Fibroblast of upper back skin (primary cell): ENCODE measurements at regions not wholly inside any gene's neighbourhood (a gene's known extent, or its start where the extent isn't known, plus 50 kb on each side); places are given as distances from the start of the nearest gene placed in this dataset.

ENCODE experiments used
- DNase-seq: peaks from one replicate; pipeline ENCODE4 v3.0.0-alpha.2; 2013

DNA sequence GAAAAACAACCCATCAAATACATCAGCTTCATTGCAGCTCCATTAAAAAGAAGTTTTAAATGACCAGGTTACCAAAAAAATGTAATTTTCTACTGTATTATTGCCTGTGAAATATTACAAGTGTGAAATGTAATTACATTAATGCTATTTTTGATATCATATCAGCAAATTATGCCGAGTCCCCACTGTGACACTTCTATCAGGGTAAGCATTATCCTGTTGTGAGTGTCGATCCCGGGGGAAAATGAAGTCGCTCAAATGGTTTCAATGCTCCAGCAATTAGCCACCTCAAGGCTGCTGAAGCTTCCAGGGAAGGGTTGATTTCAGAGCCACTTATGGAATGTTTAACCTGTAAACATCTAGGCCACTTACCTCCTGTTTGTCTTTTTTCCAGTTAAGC lies 70.4 kb downstream of the RCN1 start:
- DNase-seq = no peak

DNA sequence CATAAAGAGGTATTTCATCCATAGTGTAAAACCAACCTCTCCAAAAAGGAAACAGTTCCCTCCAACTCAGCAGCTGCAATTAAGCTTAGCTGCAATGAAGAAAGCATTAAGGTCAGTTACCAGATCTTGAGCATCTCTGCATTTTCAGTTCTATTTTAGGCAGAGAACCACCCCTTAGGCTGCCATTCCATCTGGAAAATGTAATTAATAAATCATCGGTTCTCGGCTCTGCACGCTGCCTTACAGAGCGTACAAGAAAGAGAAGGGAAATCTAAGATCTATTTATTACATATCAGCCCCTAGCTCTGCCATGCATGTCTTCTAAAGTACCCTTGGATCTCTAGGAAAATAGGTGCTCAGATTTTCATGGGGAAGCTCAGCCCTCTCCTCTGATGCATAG lies 71.5 kb downstream of the RCN1 start:
- no peak for DNase-seq

GRCh38 chr11:32162906-32163305 lies 72.0 kb downstream of the RCN1 start:
- no peak for DNase-seq

DNA sequence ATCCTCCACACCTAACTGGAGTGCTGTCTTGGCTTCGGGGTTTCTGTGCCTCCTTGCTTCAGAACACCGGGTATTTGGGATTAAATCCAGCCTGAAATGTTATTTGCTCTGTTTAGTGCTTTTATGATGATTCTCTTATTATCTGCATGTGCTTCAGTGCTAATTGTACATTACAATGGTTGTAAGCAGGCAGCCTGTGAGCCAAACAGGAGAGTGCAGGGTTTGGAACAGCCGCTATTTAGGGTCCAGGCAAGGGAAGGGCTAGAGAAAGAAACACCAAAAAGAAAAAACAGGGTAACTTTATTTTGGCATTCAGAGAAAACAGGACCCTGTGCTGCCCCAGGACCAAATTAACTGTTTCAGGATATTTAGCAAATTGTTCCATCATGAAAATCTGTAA lies 72.7 kb downstream of the RCN1 start:
- no peak for DNase-seq

GRCh38 chr11:32164836-32165235 lies 74.0 kb downstream of the RCN1 start:
- no peak for DNase-seq

GRCh38 chr11:32168924-32169323 lies 78.0 kb downstream of the RCN1 start:
- DNase-seq = no peak

DNA sequence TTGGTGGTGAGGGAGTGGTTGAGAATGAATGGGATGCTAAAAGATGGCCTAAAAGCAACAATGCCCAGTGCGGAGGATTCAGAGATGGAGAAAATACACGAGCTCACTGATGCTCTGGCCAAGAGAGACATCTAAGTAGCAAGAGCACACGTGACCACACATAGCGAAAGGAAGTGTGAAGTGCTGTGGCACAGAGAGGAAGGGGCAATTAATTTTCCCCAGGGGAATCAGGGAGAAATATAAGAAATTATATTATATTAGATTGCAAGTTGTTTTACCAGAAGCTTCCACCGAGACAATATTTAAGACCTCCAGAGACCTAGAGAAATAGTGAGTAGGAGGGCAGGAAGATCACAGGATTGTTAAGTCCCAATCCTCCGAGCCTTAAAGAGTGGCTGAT lies 80.6 kb downstream of the RCN1 start:
- DNase-seq = no peak

- DNase-seq = no peak
Observed at GRCh38 chr11:32172041-32172847, 81.4 kb downstream of the RCN1 start.

- DNase-seq = peak; percentile 68
Observed at GRCh38 chr11:32172848-32173834, 82.3 kb downstream of the RCN1 start.

DNA sequence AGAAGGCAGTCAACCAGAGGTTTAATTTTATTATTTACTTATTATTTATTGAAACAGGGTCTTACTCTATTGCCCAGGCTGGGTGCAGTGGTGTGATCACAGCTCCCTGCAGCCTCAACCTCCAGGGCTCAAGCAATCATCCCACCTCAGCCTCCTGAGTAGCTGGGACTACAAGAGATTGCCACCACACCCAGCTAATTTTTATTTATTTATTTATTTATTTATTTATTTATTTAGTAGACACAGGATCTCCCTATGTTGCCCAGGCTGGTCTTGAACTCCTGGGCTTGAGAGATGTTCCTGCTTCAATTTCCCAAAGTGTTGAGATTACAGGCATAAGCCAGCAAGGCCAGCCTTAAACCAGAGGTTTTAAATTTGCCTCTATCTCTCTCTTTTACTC lies 83.1 kb downstream of the RCN1 start:
- no peak for DNase-seq

- DNase-seq = peak; percentile 80
Observed at GRCh38 chr11:32176223-32176934, 85.5 kb downstream of the RCN1 start.

DNA sequence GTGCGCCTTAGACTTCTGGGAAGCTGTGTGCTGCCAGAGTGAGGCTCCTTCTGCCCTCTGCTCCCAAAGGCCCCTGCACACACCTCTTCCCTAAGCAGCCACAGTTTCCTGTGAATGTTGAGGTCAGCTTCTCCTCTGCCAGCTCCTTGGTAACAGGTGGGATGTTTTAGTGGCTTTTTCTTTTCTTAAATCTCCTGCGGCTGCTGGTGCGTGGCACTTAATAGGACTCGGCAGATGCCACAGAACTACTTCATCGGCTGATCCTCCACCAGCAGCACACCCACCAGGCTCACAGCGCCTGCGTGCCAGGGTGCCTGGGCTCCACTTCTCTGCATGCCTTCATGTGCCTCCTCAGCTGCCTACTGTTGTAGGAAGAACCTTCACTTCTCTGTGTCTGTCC lies 87.8 kb downstream of the RCN1 start:
- no peak for DNase-seq

- no peak for DNase-seq
Observed at GRCh38 chr11:32183512-32183911, 92.6 kb downstream of the RCN1 start.

- no peak for DNase-seq
Observed at GRCh38 chr11:32184041-32184722, 93.3 kb downstream of the RCN1 start.

GRCh38 chr11:32184723-32185376 lies 94.0 kb downstream of the RCN1 start:
- no peak for DNase-seq

DNA sequence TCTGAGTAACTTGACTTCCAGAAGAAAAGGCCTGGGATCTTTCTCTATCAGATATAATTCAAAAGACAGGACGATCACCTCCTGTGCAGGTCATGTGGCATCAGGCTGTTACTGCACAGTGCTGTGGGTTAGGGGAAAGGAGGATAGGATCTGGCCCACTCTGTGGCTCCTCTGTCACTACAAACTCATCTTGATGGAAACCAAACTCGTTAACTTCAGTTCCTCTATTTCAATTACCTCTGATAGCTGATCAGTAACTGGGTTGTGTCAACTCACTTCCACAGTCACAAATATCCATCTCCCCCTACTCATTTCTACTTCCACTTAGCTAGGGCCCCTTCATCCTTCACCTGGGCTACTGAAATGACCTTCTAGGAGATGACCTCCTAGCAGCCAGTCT lies 95.2 kb downstream of the RCN1 start:
- no peak for DNase-seq

- no peak for DNase-seq
Observed at GRCh38 chr11:32187111-32187510, 96.2 kb downstream of the RCN1 start.

DNA sequence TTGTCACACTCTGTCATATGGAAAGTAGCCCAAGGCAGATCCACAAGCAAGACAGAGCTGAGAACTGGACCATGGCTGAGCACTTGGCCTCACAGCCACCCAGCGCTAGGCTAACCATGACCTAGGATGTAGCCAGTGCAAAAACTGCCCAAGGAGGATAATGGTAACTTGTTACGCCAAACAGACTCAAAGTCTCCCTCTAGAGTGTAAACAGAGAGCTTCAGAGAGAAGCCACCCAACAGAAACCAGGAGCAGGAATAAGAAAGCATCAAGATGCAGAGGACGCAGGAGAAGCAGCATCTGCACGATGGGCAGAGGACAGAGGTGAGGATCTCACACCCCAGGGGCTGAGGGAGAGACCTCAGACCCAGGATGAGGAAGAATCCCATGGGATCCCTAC lies 97.9 kb downstream of the RCN1 start:
- DNase-seq = no peak

GRCh38 chr11:32196137-32196536 lies 105.3 kb downstream of the RCN1 start:
- no peak for DNase-seq

DNA sequence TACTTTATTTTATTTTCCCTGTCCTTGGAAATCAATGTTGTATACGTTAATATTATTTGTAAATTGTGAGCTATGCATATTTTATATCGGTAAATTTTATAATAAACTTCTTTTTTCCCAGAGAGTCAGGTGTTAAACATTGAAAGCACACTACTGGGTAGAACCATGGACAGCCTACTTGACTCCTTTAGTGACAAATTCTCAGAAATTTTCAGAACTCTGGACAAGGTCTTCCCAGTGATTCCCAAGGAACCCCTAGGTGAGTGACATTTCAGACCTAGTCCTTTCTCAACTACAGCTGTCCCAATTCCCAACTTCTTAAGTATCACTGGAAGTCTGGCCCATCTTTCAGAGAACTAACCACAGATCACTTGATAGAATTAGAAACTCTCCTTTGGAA lies 107.2 kb downstream of the RCN1 start:
- no peak for DNase-seq

DNA sequence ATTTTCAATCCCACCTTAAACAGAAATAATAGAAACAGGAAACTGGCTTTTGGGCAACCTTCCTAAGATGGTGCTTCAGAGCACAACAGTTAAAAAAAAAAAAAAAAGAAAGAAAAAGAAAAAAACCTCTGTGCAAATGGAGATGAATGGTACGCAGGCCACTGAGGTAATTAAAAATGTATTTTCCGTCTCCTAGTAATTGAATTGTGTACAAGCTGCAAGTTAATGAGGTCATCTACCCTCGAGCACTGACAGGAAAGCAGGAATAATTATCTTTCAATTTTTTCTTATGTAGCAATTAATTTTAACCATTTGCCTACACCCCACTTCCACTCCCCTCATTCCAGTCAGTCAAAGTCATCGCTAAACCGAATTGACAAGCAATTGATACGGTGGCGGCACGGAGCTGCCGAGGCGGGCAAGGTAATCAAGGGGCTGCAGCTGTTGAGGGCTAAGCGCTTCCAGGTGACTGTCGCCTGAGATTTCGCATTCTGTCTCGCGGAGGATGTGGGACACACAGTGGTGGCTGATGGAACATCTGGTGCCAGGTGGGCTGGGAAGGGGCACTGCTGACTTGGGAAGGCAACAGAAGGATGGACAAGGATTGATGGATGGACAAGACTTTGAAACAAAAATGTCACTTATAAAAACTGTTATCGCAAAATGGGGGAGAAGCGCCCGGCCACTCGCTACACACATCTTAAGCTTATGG lies 109.4 kb downstream of the RCN1 start:
- no peak for DNase-seq

DNA sequence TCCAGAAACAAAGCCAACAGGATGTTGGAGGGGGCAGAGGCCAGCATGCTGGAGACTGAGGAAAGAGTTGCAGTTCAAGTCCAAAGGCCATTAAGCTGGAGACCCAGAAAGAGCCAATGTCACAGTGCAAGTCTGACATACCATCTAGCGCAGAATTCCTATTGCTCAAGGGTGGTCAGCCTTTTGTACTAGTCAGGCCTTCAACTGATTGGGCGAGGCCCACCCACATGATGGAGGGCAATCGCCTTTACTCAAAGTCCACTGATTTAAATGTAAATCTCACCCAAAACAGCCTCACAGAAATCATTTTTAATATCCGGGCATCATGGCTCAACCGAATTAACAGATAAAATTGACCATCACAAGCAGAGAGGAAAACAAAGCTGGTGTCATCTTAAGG lies 113.9 kb downstream of the RCN1 start:
- no peak for DNase-seq
